ENCODE measurements at regions not wholly inside any gene's neighbourhood (a gene's known extent, or its start where the extent isn't known, plus 50 kb on each side); places are given as distances from the start of the nearest gene placed in this dataset.

DNA sequence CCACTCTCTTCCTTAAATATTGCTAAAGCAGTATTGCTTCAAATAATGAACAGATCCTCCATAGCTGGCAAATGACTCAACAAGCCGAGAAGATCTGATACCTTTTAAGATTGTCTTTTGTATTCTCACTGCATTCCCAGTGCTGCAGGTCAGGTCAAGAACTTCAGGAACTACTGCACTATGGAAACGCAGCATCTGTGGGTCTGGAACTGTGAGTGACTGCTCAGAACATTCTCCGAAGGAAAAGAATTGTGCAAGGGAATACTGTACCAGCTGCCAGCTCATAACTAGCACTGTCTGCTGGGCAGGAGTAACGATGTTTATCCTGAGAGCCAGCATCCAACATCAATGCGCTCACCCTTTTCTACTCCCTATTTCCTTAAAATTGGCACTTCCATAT lies 348.0 kb upstream of the SOX5 start:
- no peak overlapping the region for H3K4me3 ChIP-seq (ENCODE audit: low read depth, low read length)
- peak; percentile 6 for DNase-seq (ENCODE audit: low read depth)
- TF ChIP-seq, protein P1, sequence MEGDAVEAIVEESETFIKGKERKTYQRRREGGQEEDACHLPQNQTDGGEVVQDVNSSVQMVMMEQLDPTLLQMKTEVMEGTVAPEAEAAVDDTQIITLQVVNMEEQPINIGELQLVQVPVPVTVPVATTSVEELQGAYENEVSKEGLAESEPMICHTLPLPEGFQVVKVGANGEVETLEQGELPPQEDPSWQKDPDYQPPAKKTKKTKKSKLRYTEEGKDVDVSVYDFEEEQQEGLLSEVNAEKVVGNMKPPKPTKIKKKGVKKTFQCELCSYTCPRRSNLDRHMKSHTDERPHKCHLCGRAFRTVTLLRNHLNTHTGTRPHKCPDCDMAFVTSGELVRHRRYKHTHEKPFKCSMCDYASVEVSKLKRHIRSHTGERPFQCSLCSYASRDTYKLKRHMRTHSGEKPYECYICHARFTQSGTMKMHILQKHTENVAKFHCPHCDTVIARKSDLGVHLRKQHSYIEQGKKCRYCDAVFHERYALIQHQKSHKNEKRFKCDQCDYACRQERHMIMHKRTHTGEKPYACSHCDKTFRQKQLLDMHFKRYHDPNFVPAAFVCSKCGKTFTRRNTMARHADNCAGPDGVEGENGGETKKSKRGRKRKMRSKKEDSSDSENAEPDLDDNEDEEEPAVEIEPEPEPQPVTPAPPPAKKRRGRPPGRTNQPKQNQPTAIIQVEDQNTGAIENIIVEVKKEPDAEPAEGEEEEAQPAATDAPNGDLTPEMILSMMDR (IDR thresholded peaks at IDR 0.05; ENCODE audit: insufficient read depth, low read depth, low read length), result no peak

DNA sequence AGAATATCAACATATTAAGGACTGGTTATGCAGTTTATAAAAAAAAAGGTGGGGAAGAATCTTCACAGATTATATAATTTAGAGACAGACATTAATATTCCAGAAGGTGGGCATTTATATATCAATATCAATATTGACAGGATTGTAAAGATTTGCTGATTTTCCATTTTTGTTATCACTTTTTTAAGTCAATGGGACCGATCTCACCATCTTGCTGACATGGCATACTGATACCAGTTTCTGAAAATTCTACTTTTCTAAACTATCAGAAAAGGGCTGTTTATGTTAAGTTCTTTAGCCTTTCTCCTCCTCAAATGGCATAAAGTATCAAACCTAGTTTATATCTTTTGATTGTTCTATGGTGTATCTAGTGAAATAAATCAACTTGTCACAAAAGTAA lies 344.1 kb upstream of the SOX5 start:
- no peak for DNase-seq (ENCODE audit: low read depth)
- TF ChIP-seq, protein P1 (IDR thresholded peaks at IDR 0.05; ENCODE audit: insufficient read depth, low read depth, low read length), result no peak
- H3K4me3 ChIP-seq (ENCODE audit: low read depth, low read length), result no peak overlapping the region

DNA sequence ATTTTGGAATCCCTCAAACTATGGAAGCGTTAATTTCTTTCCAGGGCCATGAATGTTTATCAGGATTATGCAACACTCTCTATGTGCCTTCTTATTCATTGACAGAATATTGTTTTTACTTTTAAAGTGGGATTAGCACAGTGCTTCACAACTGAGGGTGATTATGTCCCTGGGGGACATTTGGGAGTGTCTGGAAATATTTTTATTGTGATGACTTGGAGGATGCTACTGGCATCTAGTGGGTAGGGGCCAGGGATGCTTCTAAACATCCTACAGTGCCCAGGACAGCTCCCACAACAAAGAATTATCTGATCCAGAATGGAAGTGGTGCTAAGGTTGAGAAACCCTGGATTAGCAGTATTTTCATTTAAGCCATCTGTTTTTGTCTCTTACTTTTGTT lies 338.5 kb upstream of the SOX5 start:
- no peak overlapping the region for H3K4me3 ChIP-seq (ENCODE audit: low read depth, low read length)
- no peak for DNase-seq (ENCODE audit: low read depth)
- TF ChIP-seq, protein P1 (IDR thresholded peaks at IDR 0.05; ENCODE audit: insufficient read depth, low read depth, low read length), result no peak

GRCh38 chr12:24285448-24285847 lies 336.0 kb upstream of the SOX5 start:
- no peak overlapping the region for H3K4me3 ChIP-seq (ENCODE audit: low read depth, low read length)
- DNase-seq (ENCODE audit: low read depth), result no peak
- TF ChIP-seq, protein P1 (IDR thresholded peaks at IDR 0.05; ENCODE audit: insufficient read depth, low read depth, low read length), result no peak

GRCh38 chr12:24281341-24281740 lies 331.9 kb upstream of the SOX5 start:
- TF ChIP-seq, protein P1 (IDR thresholded peaks at IDR 0.05; ENCODE audit: insufficient read depth, low read depth, low read length), result no peak
- no peak for DNase-seq (ENCODE audit: low read depth)
- no peak overlapping the region for H3K4me3 ChIP-seq (ENCODE audit: low read depth, low read length)

GRCh38 chr12:24280056-24280842 lies 330.8 kb upstream of the SOX5 start:
- TF ChIP-seq, protein P1 (IDR thresholded peaks at IDR 0.05; ENCODE audit: insufficient read depth, low read depth, low read length), result no peak
- no peak overlapping the region for H3K4me3 ChIP-seq (ENCODE audit: low read depth, low read length)
- no peak for DNase-seq (ENCODE audit: low read depth)

DNA sequence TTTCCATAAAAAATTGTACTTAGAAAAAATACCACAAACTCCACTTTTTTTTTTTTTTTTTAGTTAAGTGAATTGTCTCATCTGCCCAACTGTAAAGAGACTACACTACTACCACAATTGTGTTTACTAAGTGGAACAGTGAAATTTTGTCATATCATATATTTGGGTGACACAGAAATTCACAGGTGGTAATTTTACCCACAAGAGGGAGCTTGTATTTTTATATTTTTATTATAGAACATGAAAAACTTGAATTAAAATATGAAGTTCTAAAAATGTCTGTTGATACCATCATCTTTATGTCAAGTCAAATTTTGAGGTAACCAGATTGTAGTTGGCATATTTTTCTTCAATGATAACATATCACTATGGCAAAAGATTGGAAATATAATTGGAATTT lies 329.4 kb upstream of the SOX5 start:
- H3K4me3 ChIP-seq (ENCODE audit: low read depth, low read length), result no peak overlapping the region
- DNase-seq (ENCODE audit: low read depth), result no peak
- TF ChIP-seq, protein P1 (IDR thresholded peaks at IDR 0.05; ENCODE audit: insufficient read depth, low read depth, low read length), result peak; percentile 13

Data from fibroblast of villous mesenchyme (primary cell).